Activated T-cell treated with anti-CD3 and anti-CD28 coated beads, Interleukin-2, amount 50 U/mL, for 4 hours (primary cell): ENCODE measurements at regions not wholly inside any gene's neighbourhood (a gene's known extent, or its start where the extent isn't known, plus 50 kb on each side); places are given as distances from the start of the nearest gene placed in this dataset.

Source experiments
- ATAC-seq, 2 donors: fragments of 200-7000 bp; cut with Tn5 transposase; one replicate each; pipeline ENCODE4 v1.10.0; 2021
- DNase-seq: peaks from one replicate; pipeline ENCODE4 v3.0.0-alpha.2; 2020
- H3K27me3 Mint-ChIP-seq: one replicate; pipeline ENCODE4 v1.8.0; 2021; ENCODE audit warnings: low read depth, mixed read lengths
- H3K36me3 Mint-ChIP-seq: one replicate; pipeline ENCODE4 v1.8.0; 2022; ENCODE audit warnings: mixed read lengths; ENCODE audit not compliant: insufficient read depth
- H3K4me1 Mint-ChIP-seq: one replicate; pipeline ENCODE4 v1.8.0; 2021; ENCODE audit warnings: low read depth, mixed read lengths
- H3K4me3 Mint-ChIP-seq: one replicate; pipeline ENCODE4 v1.8.0; 2021; ENCODE audit warnings: mild to moderate bottlenecking, moderate library complexity, mixed read lengths
- H3K9me3 Mint-ChIP-seq: one replicate; pipeline ENCODE4 v1.8.0; 2021; ENCODE audit warnings: mixed read lengths

- no peak for DNase-seq
- ATAC-seq: no peak
- Mint-ChIP-seq H3K4me1 (no peaks in the 10 kb centered on the region), H3K4me3 (no peak overlapping the region), H3K9me3 (no peaks in the 10 kb centered on the region), H3K27me3 (no peaks in the 10 kb centered on the region), H3K36me3 (no peaks in the 10 kb centered on the region)
These were observed 49.9 kb upstream of the TTLL7 start for GRCh38 chr1:84048820-84049219.
